CD4-positive, alpha-beta T cell treated with Interferon gamma for 1 hour (primary cell): ENCODE measurements at regions not wholly inside any gene's neighbourhood (a gene's known extent, or its start where the extent isn't known, plus 50 kb on each side); places are given as distances from the start of the nearest gene placed in this dataset.
"Not testable (repeated sequence)": the region's sequence is repeated elsewhere in the genome, so short reads cannot be mapped to it uniquely, and the experiment has no call there.

ENCODE experiments used
- DNase-seq: peaks from one replicate; pipeline ENCODE4 v3.0.0-alpha.2; 2020

DNA sequence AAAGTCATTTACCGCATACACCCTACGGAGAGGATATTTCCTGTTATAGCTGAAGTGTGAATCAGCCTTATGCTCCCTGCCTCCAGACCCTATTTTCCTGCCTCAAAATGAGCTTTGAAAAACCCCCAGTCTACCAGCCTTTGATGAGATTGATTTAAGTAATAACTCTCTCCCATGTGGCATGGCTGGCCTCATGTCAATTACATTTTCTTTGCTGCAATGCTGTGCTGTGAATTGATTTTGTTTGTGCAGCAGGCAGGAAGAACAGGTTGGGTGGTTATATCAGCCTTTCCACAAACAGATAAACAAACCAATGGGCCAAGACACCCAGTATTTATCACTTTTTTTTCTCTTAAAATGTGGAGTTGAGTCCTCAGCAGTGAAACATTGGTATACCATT lies 1105.5 kb upstream of the TMEM132C start:
- DNase-seq: no peak

DNA sequence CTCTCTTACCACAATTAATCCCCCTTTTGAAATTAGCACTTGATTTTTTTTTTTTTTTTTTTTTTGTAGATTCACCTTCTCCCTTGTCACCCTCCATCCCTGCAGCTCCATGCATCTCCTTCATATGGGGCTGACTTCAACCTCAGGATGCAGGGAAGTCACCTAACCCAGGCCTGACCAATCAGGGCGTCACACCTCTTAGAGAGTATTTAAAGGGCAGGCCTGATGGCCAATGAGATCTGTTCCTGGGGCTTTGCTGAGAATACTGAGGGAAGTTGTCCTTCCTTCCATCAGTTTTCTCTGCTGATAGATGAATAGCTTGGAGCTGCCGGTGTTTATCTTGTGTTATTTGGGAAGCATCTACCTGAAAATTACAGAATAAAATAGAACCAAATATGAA lies 1104.7 kb upstream of the TMEM132C start:
- no peak for DNase-seq

DNA sequence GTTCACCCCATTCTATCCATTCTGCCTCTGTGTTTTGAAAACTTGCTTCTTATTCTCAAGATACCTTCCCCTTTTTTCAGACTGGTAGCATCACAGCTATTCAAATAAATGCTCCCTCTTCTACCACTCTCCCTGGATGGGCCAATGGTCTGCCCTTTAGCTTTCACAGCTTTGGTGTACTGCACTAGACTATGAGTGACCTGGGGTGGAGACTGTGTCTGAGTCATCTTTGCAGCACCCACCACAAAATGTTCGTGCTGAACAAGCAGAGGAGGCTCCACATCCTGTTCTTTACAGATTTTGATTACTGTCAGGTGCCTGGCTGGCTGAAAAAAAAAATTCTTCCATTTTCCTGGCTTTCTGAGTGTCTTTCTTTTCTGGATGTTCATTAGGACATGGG lies 1104.1 kb upstream of the TMEM132C start:
- peak; percentile 27 for DNase-seq

DNA sequence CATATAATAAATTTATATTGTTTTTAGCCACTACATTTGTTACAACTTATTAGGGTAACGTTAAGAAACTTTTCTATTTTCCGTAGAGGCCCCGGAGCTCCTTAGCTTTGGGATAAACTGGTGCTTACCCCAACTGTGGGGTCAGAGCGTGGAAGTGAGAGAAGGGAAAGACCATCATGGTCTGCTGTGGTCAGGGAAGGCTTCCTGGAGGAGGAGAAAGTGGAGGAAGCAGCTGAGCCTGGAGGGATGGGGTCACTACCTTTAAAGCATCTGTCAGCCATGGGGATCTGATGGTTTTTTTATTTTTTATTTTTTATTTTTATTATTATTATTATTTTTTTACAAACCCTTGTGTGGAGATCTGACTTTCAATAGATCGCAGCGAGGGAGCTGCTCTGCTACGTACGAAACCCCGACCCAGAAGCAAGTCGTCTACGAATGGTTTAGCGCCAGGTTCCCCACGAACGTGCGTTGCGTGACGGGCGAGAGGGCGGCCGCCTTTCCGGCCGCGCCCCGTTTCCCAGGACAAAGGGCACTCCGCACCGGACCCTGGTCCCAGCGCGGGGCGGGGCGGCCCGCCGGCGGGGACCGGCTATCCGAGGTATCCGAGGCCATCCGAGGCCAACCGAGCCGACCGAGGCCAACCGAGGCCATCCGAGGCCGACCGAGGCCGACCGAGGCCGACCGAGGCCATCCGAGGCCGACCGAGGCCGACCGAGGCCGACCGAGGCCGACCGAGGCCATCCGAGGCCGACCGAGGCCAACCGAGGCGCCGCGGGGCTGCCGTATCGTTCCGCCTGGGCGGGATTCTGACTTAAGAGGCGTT lies 1101.2 kb upstream of the TMEM132C start:
- peak; percentile 70 for DNase-seq

DNA sequence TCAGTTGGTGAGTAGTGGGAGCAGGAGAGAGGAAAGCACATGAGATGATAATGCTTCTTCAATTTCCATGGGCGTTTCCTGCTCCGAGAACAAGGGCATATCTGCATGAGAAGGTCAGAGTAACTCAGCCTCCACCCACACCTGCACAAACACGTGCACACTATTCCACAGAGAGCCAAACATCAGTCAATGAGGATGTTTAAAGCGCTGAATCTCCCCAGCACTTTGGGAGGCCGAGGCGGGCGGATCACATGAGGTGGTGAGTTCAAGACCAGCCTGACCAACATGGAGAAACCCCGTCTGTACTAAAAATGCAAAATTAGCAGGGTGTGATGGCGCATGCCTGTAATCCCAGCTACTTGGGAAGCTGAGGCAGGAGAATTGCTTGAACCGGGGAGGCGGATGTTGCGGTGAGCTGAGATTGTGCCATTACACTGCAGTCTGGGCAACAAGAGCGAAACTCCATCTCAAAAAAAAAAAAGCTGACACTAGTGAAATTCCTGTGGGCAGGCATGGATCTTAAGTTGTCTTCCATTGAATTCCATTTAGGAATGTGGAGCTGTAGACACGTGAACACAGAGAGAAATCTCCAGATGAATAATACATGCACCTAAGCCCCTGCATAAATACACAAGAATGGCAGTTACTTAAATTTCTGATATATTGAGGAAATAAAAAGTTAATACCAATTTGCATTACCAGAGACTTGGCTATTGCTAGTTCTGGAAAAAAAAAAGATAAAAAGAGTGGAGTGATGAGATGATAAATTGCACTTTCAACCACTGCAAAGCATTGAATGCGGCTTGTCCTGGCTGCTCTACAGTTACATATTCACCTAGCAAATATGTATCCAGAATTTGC lies 1097.4 kb upstream of the TMEM132C start:
- DNase-seq: no peak

DNA sequence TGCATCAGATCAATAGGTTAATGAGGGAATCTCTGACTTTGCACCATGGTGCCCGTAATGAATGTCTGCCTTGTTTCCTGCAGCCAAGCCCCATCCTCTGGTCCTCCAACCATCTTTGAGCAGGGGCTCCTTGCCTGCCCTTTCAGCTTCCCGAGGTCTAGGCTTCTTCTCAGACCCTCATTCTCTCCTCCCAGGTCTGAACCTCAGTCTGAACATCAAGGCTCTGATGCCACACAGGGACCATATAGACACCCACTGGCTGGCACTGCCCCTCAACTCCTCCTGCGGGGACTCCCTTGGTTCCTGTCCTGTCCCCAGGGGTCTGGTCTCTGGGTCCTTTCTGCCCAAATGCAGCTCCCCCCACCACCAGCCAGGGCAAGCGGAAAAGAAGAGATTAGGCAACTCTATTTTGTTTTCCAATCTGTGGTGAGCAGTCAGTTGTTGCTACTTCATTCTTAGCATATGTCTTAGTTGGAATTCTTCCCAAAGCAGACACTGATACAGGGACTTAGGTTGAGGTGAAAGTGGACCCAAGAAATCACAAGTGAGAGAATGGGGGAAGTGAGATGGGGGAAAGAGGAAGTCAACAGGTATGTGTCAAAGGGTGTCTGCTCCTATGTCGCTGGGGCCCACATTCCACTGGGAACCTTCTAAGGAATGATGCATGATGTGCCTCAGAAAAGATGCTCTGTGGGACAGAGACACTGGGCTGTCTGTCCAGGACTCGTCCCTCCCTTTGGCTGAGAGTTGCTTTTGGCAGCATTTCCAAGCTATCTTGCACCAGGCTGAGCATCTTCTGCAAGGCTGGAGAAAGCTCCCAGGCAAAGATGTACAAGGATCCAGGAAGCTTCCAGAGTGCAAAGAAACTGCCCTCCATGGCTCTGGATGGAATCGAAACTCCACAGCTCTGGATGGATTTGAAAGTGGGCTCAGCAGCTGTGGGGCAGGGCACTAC lies 1096.5 kb upstream of the TMEM132C start:
- DNase-seq: no peak

DNA sequence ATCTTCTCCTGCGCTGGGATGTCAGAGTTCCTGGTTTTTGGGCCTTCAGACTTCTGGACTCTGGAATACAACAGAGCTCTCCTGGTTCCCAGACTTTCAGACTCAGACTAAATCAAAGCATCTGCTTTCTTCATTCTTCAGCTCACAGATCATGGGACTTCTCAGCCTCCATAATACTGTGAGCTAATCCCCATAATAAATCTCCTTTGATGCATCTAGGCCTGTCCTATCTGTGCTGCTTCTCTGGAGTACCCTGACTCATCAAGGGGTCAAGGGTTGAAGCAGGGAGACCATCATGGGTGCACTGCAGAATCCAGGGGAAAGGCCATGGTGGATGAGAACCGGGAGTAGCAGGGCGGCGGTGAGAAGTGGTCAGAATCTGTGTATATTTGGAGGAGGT lies 1094.1 kb upstream of the TMEM132C start:
- no peak for DNase-seq

DNA sequence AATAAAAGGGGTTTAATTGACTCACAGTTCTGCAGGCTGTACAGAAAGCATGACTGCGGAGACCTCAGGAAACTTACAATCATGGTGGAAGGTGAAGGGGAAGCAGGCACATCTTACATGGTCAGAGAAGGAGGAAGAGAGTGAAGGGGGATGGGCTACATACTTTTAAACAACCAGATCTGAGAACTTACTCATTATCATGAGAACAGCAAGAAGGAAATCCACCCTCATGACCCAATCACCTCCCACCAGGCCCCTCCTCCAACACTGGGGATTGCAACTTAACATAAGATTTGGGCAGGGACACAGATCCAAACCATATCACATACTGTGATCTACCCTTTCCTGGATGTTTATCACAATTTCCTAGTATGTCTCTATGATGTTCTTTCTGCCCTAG lies 1093.0 kb upstream of the TMEM132C start:
- not testable (repeated sequence) for DNase-seq

DNA sequence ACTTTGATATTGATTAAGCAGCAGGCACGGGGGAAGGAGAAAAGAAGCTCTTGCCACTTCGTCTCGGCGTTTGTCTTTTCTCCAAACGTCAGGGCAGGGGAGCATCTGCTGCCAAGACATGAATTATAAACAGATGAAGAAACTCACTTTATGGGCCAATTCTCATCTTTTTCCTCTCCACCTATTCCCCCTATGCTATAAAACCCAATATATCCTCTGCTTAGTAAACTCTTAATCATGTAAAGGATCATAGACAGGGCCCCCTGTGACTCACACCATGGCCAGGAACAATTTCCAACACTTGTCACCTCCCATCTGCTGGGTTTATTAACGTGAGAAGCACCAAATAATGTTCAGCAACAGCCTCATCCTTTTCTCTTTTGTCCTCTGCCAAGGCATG lies 1092.1 kb upstream of the TMEM132C start:
- no peak for DNase-seq

DNA sequence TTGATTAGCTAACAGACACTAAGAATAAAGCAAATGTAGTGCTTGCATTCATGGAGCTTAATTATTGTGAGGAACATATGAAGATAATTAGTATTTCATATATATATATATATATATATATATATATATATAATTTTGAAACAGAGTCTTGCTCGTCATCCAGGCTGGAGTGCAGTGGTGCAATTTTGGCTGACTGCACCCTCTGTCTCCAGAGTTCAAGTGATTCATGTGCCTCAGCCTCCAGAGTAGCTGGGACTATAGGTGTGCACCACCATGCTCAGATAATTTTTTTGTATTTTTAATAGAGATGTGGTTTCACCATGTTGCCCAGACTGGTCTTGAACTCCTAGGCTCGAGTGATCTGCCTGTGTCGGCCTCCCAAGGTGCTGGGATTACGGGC lies 1091.6 kb upstream of the TMEM132C start:
- no peak for DNase-seq

DNA sequence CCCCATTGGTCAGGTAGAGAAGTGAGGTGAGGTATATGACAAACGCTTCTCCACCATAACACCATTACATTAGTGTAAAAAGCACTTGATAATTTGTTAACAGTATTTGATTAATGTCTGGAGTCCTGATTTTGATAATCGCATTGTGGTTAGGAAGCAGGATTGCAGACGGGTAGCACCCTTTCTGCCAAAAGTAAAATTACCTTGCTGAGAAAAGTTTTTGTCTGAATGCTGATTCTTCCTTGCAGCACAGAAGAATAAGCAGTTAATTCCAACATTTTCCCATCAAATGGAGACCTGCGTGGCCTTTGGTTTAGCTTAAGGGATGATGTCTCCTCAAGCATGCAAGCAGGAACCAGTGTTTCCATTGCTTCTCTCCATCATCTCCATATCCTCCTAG lies 1090.2 kb upstream of the TMEM132C start:
- no peak for DNase-seq

DNA sequence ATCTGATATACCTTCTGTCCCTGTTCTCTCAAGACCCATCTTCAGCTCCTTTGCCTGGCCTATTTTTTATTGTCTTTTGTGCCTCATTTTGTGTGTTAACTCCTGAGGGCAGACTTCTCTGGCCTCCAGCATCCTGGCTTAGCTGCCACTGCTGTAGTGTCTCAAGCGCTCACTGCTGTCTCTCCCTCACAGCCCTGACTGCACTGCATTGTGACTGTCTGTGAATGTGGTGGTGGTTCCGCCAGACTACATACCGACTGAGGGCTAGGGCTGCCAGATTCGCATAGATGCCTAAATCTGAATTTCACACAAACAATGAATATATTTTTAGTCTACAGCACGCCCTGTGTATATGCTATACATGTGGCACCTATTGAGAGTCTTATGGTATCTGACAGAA lies 1088.9 kb upstream of the TMEM132C start:
- DNase-seq: no peak

DNA sequence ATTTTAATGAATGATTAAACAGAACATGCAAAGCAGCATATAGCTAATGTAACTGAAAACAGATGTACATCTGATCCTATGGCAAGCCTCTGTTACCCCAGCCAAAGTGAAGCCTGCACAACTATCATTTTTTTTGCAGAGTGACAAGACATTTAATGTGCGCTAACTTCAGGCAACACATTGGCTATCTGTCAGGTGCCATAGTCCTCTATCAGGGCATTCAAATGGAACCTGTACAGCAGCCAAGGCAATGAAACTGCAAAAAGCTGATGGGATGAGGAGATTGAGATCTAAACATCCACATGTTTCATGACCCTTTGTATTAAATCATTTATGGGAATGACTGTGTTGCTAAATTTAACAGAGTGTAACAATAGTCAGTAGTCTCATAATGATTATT lies 1088.5 kb upstream of the TMEM132C start:
- no peak for DNase-seq

DNA sequence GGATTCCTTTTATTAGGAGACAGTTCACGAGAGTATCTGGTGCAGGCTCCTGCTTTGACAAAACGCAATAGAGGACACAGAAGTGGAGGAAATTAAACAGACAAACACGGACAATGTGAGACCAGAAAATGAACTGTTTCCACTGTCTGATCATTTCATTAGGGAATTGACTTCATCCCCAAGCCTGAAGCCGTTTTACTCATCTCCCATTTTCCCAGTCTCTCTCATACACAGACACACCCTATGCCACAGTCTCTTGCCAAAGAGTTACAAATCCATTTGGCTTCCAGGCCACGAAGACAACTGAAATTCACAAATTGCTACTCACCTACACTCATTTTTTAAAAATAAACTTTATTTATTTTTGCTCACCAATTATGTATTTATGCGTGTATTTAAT lies 1087.8 kb upstream of the TMEM132C start:
- no peak for DNase-seq

DNA sequence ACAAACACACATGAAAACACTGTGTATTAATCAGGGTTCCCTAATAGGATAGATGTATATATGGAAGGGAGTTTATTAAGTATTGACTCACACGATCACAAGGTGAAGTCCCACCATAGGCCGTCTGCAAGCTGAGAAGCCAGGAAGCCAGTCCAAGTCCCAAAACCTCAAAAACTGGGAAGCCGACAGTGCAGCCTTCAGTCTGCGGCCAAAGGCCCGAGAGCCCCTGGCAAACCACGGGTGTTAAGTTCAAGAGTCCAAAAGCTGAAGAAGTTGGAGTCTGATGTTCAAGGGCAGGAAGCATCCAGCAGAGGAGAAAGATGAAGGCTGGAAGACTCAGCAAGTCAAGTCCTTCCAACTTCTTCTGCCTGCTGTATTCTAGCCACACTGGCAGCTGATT lies 1085.0 kb upstream of the TMEM132C start:
- DNase-seq: no peak

DNA sequence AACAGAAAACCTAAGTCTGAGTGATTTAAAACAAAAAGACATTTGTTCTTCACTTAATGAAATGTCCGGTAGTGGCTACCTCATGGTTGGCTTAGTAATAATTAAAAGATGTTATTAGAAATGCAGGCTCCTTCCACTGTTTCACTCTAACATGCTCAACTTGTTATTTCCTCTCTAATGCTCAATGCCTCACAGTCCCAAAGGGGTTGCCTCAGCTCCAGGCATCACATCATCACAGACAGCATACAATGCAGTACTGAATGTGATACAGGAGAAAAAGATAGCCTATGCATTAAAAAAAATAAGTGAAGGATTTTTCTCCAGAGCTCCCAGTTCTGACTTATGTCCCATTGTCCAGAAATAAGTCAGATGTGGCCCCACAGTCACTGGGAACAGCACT lies 1077.0 kb upstream of the TMEM132C start:
- DNase-seq: no peak

DNA sequence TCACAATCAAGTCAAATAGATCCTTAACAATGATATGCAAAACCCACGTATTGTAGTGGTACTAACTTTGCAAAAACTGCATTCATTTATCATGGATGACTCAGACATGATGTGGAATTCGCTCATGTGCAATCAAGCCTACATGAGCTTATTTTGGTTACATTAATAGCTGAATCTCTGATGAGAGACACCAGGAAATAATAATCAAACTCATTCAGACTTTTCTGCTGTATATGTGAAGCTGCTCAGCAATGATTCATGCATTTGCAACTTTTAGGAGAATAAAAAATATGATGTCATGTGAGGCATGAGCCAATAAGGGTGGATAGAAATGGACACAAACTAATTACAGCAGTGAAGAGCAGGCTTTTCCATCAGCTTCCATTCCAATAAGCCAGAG lies 1075.8 kb upstream of the TMEM132C start:
- DNase-seq: no peak

DNA sequence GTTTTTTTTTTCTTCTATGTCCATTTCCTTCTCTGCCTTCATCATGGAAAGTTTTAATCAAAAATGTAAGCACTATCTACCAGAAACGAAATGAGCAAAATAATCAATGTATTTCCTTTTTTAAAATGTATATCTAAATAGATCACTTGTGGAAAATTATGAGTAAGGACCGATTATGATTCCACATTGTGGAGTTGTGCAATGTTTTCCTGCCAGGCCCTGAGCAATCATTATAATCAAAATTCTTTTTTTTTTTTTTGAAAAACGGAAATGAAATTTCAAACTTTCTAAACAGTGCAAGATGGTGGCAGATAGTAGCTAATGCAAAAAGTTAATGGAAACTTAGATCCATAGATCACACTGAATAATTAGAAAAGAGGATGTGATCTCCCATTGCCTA lies 1074.6 kb upstream of the TMEM132C start:
- DNase-seq: no peak

DNA sequence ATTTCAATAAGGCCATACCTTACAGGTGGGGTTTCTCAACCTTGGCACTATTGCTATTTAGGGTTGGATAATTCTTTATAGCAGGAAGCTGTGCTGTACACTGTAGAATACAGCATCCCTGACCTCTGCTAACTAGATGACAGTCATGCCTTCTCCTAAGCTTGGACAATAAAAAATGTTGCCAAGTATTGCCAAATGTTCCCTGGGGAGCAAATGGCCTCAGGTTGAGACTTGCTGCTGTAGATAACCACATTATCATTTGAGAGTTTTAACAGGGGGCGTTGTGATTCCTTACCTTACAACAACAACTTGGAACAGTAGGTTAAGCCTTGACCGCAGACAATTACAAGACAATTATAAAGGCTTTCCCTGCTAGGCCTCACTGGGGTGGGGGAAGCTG lies 1073.6 kb upstream of the TMEM132C start:
- no peak for DNase-seq

DNA sequence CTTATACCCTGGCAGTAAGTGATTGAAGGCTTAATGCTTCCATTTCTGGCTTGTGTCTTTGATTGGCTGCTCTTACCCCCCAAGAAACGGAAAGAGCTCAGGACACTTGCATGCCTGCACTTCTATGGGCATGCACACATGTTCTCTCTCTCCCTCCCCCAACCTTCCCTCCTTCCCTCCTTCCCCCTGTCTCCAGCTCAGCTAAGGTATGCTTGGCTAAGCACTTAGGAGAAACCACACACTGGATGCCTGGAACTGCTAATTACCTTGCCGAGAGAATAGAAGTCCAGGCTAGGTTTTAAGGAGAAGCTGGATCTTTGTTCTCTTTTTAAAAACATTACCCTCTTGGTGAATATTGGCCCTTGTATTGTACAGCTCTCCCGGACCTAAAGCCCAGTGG lies 1072.8 kb upstream of the TMEM132C start:
- no peak for DNase-seq

DNA sequence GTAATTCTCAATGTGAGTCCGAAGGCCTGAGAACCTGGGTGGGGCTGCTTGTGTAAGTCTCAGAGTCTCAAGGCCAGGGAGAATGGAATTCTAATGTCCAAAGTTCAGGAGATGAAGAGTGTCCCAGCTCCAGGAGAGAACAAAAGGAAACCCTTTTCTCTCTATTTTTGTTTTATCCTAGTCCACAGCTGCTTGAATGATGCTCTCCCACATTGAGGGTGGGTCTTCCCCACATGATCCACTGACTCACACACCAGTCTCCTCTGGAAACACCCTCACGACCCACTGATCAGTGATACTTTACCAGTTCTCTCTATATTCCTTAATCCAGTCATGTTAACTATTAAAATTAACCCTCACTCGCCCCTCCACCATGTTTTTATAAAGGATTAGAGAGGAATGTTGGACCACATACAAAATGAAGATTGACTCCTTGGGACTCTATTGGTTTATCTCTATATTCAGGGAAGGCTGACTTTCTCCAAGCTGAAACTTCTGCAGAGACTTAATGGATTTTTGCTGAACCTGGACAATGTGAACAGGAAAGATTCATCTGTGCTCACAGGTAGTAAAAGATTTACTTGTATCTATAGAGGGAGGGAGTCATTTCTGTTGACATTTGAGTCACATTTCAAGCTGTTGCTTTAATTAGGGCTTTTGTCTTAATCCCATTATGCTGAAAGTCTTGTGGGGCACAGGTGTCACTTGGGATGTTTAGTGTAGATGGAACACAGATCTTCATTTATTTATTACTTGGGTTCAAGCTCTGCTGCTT lies 1061.0 kb upstream of the TMEM132C start:
- DNase-seq: no peak

DNA sequence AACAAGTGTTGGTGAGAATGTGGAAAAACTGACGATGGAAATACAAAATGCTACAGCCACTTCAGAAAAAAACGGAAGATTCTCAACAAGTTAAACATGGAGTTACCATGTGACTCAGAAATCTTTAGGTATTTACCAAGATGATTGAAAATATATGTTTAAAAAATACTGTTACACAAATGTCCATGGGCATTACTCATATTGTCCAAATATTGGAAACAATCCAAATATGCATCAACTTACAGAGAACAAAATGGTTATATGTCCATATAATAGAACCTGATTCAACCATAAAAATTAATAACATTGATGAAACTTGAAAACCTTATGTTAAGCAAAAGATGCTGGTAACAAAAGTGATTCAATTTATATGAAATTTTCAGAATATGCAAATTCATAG lies 1057.7 kb upstream of the TMEM132C start:
- no peak for DNase-seq
